PC-3 (cell line): ENCODE measurements at regions not wholly inside any gene's neighbourhood (a gene's known extent, or its start where the extent isn't known, plus 50 kb on each side); places are given as distances from the start of the nearest gene placed in this dataset.

ENCODE experiments used
- EZH2 ChIP-seq: fragments of 300-600 bp; sonication (generic); IDR thresholded peaks from one replicate; pipeline ENCODE4 v1.6.1; 2017; ENCODE audit warnings: antibody characterized with exemption, mild to moderate bottlenecking, low read length; ENCODE audit not compliant: unreplicated experiment
- EZH2phosphoT487 ChIP-seq: fragments of 300-600 bp; sonication (generic); IDR thresholded peaks from 2 replicates; pipeline ENCODE4 v1.6.1; 2018; ENCODE audit warnings: mild to moderate bottlenecking, antibody characterized with exemption, low read length, borderline replicate concordance
- TF ChIP-seq, protein P1 (sequence below): fragments of 300-600 bp; sonication (generic); conservative IDR thresholded peaks from 2 replicates; pipeline ENCODE4 v1.5.1; 2017; ENCODE audit warnings: antibody characterized with exemption, low read depth, mild to moderate bottlenecking, low read length

DNA sequence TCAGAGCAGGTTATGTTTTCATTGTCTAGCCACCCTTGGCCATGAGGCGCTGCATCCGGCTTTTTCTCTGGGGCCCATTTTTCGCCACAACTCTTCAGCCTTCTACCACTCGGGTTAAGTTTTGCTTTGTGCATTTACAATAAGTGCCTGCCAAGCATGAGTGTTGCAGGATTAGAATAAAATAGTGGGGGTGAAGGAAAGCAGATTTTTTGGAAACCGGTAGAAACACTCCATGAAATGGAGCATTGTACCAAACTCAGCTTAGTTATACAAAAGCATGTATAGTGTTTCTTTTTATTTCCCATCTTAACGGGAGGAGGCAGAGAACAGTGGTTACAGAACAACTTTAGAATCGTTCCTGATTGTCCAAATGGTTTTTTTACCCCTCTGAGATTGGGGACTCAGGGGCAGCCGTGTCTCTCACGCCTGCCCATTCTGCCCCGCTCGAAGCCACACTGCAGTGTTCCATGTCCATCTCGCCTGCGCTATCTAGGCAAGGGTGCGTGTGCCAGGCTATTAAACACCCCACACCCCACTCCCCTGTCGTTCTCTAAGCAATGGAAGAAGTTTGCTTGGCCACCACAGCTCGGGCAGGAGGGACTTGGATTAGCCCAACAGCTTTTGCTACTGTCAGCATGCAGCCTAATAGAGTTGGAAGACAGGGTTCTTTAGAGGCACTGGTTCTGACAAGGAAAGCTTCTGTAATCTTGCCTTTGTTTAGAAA is 268.8 kb upstream of the WWC1 start:
- TF ChIP-seq EZH2, result no peak
- TF ChIP-seq, protein P1, sequence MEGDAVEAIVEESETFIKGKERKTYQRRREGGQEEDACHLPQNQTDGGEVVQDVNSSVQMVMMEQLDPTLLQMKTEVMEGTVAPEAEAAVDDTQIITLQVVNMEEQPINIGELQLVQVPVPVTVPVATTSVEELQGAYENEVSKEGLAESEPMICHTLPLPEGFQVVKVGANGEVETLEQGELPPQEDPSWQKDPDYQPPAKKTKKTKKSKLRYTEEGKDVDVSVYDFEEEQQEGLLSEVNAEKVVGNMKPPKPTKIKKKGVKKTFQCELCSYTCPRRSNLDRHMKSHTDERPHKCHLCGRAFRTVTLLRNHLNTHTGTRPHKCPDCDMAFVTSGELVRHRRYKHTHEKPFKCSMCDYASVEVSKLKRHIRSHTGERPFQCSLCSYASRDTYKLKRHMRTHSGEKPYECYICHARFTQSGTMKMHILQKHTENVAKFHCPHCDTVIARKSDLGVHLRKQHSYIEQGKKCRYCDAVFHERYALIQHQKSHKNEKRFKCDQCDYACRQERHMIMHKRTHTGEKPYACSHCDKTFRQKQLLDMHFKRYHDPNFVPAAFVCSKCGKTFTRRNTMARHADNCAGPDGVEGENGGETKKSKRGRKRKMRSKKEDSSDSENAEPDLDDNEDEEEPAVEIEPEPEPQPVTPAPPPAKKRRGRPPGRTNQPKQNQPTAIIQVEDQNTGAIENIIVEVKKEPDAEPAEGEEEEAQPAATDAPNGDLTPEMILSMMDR, result no peak
- TF ChIP-seq EZH2phosphoT487, result no peak
